Esophagus muscularis mucosa (tissue), 4 donors: ENCODE measurements at regions not wholly inside any gene's neighbourhood (a gene's known extent, or its start where the extent isn't known, plus 50 kb on each side); places are given as distances from the start of the nearest gene placed in this dataset.

Experiments used
- CTCF ChIP-seq, 3 experiments: fragments of 200-600 bp in 2 of 3; fragments of 450-650 bp in 1 of 3; sonication (generic) in 2 of 3; IDR thresholded peaks; one replicate each; pipeline ENCODE4 v1.5.1; 2017 to 2019; ENCODE audit warnings: antibody characterized with exemption in 3 of 3, mild to moderate bottlenecking in 2 of 3, moderate library complexity in 1 of 3
- EP300 ChIP-seq: sonication (generic); formaldehyde crosslinking; IDR thresholded peaks from one replicate; pipeline ENCODE4 v1.6.1; 2017; ENCODE audit warnings: antibody characterized with exemption
- POLR2A ChIP-seq: fragments of 450-650 bp; IDR thresholded peaks from one replicate; pipeline ENCODE4 v1.6.1; 2017; ENCODE audit warnings: antibody characterized with exemption, moderate library complexity, mild to moderate bottlenecking, low read depth
- POLR2AphosphoS5 ChIP-seq, 2 donors: sonication (generic); formaldehyde crosslinking; IDR thresholded peaks; one replicate each; pipeline ENCODE4 v1.6.1; 2017; ENCODE audit warnings: antibody characterized with exemption in 2 of 2

- TF ChIP-seq CTCF (IDR thresholded peaks at IDR 0.05) (no peak), POLR2AphosphoS5 (IDR thresholded peaks at IDR 0.05) (no peak), POLR2A (no peak), EP300 (no peak)
These were observed 884.5 kb upstream of the POT1 start for GRCh38 chr7:125814100-125814499.
